ENCODE measurements at regions not wholly inside any gene's neighbourhood (a gene's known extent, or its start where the extent isn't known, plus 50 kb on each side); places are given as distances from the start of the nearest gene placed in this dataset.

DNA sequence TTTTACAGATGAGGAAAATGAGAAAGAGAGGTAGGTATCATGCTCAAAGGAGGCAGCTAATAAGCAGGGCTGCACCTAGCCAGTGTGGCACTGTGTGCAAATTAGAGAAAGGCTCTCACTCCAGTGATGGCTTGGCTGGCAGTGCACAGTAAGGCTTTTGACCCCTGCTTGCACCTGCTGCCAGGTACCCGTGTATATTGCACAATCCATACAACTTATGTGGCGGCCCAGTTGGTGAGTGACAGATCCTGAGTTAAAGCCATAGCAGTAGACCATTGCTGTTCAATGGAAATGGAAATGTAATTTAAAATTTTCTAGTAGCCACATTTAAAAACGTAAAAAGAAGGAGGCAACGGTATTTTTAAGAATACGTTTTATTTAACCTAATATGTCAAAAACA is 266.4 kb upstream of the AZI2 start:
- TF ChIP-seq, protein P1, sequence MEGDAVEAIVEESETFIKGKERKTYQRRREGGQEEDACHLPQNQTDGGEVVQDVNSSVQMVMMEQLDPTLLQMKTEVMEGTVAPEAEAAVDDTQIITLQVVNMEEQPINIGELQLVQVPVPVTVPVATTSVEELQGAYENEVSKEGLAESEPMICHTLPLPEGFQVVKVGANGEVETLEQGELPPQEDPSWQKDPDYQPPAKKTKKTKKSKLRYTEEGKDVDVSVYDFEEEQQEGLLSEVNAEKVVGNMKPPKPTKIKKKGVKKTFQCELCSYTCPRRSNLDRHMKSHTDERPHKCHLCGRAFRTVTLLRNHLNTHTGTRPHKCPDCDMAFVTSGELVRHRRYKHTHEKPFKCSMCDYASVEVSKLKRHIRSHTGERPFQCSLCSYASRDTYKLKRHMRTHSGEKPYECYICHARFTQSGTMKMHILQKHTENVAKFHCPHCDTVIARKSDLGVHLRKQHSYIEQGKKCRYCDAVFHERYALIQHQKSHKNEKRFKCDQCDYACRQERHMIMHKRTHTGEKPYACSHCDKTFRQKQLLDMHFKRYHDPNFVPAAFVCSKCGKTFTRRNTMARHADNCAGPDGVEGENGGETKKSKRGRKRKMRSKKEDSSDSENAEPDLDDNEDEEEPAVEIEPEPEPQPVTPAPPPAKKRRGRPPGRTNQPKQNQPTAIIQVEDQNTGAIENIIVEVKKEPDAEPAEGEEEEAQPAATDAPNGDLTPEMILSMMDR (IDR thresholded peaks at IDR 0.05; ENCODE audit: low read length), result no peak
- TF ChIP-seq EZH2 (IDR thresholded peaks at IDR 0.05; ENCODE audit: borderline replicate concordance, low read length), result no peak
